ENCODE measurements at regions not wholly inside any gene's neighbourhood (a gene's known extent, or its start where the extent isn't known, plus 50 kb on each side); places are given as distances from the start of the nearest gene placed in this dataset.

GRCh38 chr3:187804120-187804744 lies 59.0 kb upstream of the BCL6 start:
- H3K27ac ChIP-seq (ENCODE audit: low read length in 2 of 2), result no peak overlapping the region
- Mint-ChIP-seq H3K27me3 (peaks cover 6% of the 10 kb centered on the region), H3K4me1 (peaks cover 32% of the 10 kb centered on the region), H3K4me3 (no peak overlapping the region), H3K9me3 (ENCODE audit: insufficient read depth) (no peaks in the 10 kb centered on the region), H3K27ac (no peak overlapping the region)
- H3K36me3 ChIP-seq (replicated peaks in 1 of 2; ENCODE audit: control extremely low read depth in 1 of 2, control insufficient read depth in 1 of 2, extremely low read depth in 1 of 2, insufficient read depth in 2 of 2, low read length in 1 of 2), result no peaks in the 10 kb centered on the region
- H3K9me3 ChIP-seq (ENCODE audit: control extremely low read depth in 1 of 3, control insufficient read depth in 2 of 3, insufficient read depth in 1 of 3, low read length in 2 of 3), result no peaks in the 10 kb centered on the region
- ChIA-PET POLR2A (interaction anchor here (0.5 kb wide), 1 partner anchor 821 kb away, joined by 4 read pairs; no protein-coding TSS in a partner anchor), CTCF (no interaction called here)
- H3K4me3 ChIP-seq (ENCODE audit: control extremely low read depth in 1 of 5, extremely low read depth in 1 of 5, insufficient read depth in 1 of 5, low read depth in 2 of 5, low read length in 4 of 5), result no peak overlapping the region
- H3K4me2 ChIP-seq (replicated peaks; ENCODE audit: low read depth, low read length, poor library complexity, severe bottlenecking), result no peak overlapping the region
- H2AFZ ChIP-seq (ENCODE audit: insufficient read depth, low read depth, low read length, poor library complexity, severe bottlenecking), result no peak overlapping the region
- no peak overlapping the region for H3K9ac ChIP-seq (ENCODE audit: low read length)
- no peaks in the 10 kb centered on the region for H3K79me2 ChIP-seq (ENCODE audit: control insufficient read depth, insufficient read depth, low read length)
- no peak for DNase-seq
- WGBS (ENCODE audit: insufficient coverage), result 80% methylated on average over 3 of the region's 11 CpGs
- H4K20me1 ChIP-seq (ENCODE audit: control insufficient read depth, insufficient read depth, low read length, poor library complexity, severe bottlenecking), result no peaks in the 10 kb centered on the region
- no peak for ATAC-seq (ENCODE audit: low read depth)
- peaks cover 0 to 25% of the 10 kb centered on the region in 2 donors for H3K4me1 ChIP-seq (ENCODE audit: control insufficient read depth in 2 of 2, insufficient read depth in 2 of 2, low read length in 2 of 2)
- H3K27me3 ChIP-seq (replicated peaks in 1 of 4; ENCODE audit: control extremely low read depth in 1 of 4, control insufficient read depth in 3 of 4, insufficient read depth in 4 of 4, low read length in 3 of 4), result peaks cover 0 to 5% (median 0%) of the 10 kb centered on the region in 4 experiments
- intact Hi-C loops (cut with micrococcal nuclease), result no loop called here
- TF ChIP-seq EZH2 (IDR thresholded peaks at IDR 0.05; ENCODE audit: borderline replicate concordance, insufficient read depth, low read depth, low read length, poor library complexity, severe bottlenecking) (no peak), CTCF (IDR thresholded peaks at IDR 0.05) (no peak)

- no peaks in the 10 kb centered on the region for H3K9me3 ChIP-seq (ENCODE audit: control extremely low read depth in 1 of 3, control insufficient read depth in 2 of 3, insufficient read depth in 1 of 3, low read length in 2 of 3)
- no peak overlapping the region for H2AFZ ChIP-seq (ENCODE audit: insufficient read depth, low read depth, low read length, poor library complexity, severe bottlenecking)
- H3K4me3 Mint-ChIP-seq, result no peak overlapping the region
- H3K4me3 ChIP-seq (ENCODE audit: control extremely low read depth in 1 of 5, extremely low read depth in 1 of 5, insufficient read depth in 1 of 5, low read depth in 2 of 5, low read length in 4 of 5), result no peak overlapping the region
- DNase-seq, result no peak
- intact Hi-C loops (cut with micrococcal nuclease), result no loop called here
- no peaks in the 10 kb centered on the region for H4K20me1 ChIP-seq (ENCODE audit: control insufficient read depth, insufficient read depth, low read length, poor library complexity, severe bottlenecking)
- peaks cover 0 to 5% (median 0%) of the 10 kb centered on the region in 4 experiments for H3K27me3 ChIP-seq (replicated peaks in 1 of 4; ENCODE audit: control extremely low read depth in 1 of 4, control insufficient read depth in 3 of 4, insufficient read depth in 4 of 4, low read length in 3 of 4)
- no peaks in the 10 kb centered on the region for H3K36me3 ChIP-seq (replicated peaks in 1 of 2; ENCODE audit: control extremely low read depth in 1 of 2, control insufficient read depth in 1 of 2, extremely low read depth in 1 of 2, insufficient read depth in 2 of 2, low read length in 1 of 2)
- no peak for TF ChIP-seq EZH2 (IDR thresholded peaks at IDR 0.05; ENCODE audit: borderline replicate concordance, insufficient read depth, low read depth, low read length, poor library complexity, severe bottlenecking)
- ATAC-seq (ENCODE audit: low read depth), result no peak
- H3K9me3 Mint-ChIP-seq (ENCODE audit: insufficient read depth), result no peaks in the 10 kb centered on the region
- peaks cover 6% of the 10 kb centered on the region for H3K27me3 Mint-ChIP-seq
- 99% methylated on average over 7 of the region's 7 CpGs for WGBS (ENCODE audit: insufficient coverage)
- CTCF ChIA-PET, result no interaction called here
- H3K4me2 ChIP-seq (replicated peaks; ENCODE audit: low read depth, low read length, poor library complexity, severe bottlenecking), result no peak overlapping the region
- POLR2A ChIA-PET, result no interaction called here
- peaks cover 0 to 23% of the 10 kb centered on the region in 2 donors for H3K4me1 ChIP-seq (ENCODE audit: control insufficient read depth in 2 of 2, insufficient read depth in 2 of 2, low read length in 2 of 2)
- peaks cover 27% of the 10 kb centered on the region for H3K4me1 Mint-ChIP-seq
- no peak overlapping the region for H3K27ac Mint-ChIP-seq
- no peak overlapping the region for H3K9ac ChIP-seq (ENCODE audit: low read length)
- no peak overlapping the region for H3K27ac ChIP-seq (ENCODE audit: low read length in 2 of 2)
- H3K79me2 ChIP-seq (ENCODE audit: control insufficient read depth, insufficient read depth, low read length), result no peaks in the 10 kb centered on the region
These were observed 59.5 kb upstream of the BCL6 start for GRCh38 chr3:187804745-187805121.

Data from B cell (primary cell).